K562 (cell line): ENCODE measurements at regions not wholly inside any gene's neighbourhood (a gene's known extent, or its start where the extent isn't known, plus 50 kb on each side); places are given as distances from the start of the nearest gene placed in this dataset.

ENCODE experiments used
- ATAC-seq: fragments of 200-7000 bp; cut with Tn5 transposase; 3 replicates; pipeline ENCODE4 v1.9.1; 2020; ENCODE audit warnings: moderate library complexity
- BruUV-seq: library from RNA; stranded (reverse); fragments of 400-500 nt; replicated peaks from 2 replicates; lab custom pipeline; 2021; lab: Mats Ljungman, UMichigan
- CTCF ChIA-PET: fragments of 300-600 bp; formaldehyde crosslinking; extraction: SDS; loops from one replicate; lab custom pipeline; 2021; ENCODE audit warnings: low intra/inter-chr PET ratio; lab: Yijun Ruan, JAX
- POLR2A ChIA-PET: fragments of 300-600, 350-650 bp; sonication (Branson Sonifier 250); formaldehyde crosslinking; extraction: SDS; loops from one replicate; lab custom pipeline; 2021; ENCODE audit warnings: antibody characterized with exemption, inconsistent platforms; lab: Yijun Ruan, JAX
- DNase-seq, 4 experiments: peaks; one replicate each; pipeline versions ENCODE4 v3.0.0 to v3.0.0-alpha.2; 2011 to 2018; ENCODE audit warnings: low spot score in 3 of 4, mixed read lengths in 3 of 4; ENCODE audit errors: extremely low read depth in 1 of 4
- FAIRE-seq: peaks from 2 replicates; lab custom pipeline; 2011; peaks lifted over from hg19 to GRCh38; lab: Jason Lieb, UNC
- H2AFZ ChIP-seq: 2 replicates; pipeline ENCODE4 v1.6.0; 2011; ENCODE audit warnings: low read depth, low read length, control low read depth, inconsistent platforms
- H3K27ac ChIP-seq: fragments of 200-600 bp; 3 replicates; pipeline ENCODE4 v1.8.0; 2011; ENCODE audit warnings: low read depth, mild to moderate bottlenecking, control low read depth, inconsistent platforms, low read length, moderate library complexity, mixed read lengths; ENCODE audit errors: extremely low read depth
- H3K27me3 ChIP-seq, 2 experiments: fragments of 300-600 bp in 1 of 2; 2 replicates in 1 of 2; 3 replicates in 1 of 2; pipeline versions ENCODE4 v1.6.0 to v1.8.0; 2011; ENCODE audit warnings: inconsistent platforms in 2 of 2, low read length in 2 of 2, mild to moderate bottlenecking in 1 of 2, mixed read lengths in 1 of 2, moderate library complexity in 1 of 2; ENCODE audit not compliant: control insufficient read depth in 2 of 2, insufficient read depth in 2 of 2
- H3K36me3 ChIP-seq: fragments of 300-600 bp; 3 replicates; pipeline ENCODE4 v1.8.0; 2011; ENCODE audit warnings: mild to moderate bottlenecking, low read length, inconsistent platforms; ENCODE audit not compliant: control insufficient read depth, insufficient read depth
- H3K4me1 ChIP-seq, 2 experiments: fragments of 200-600 bp in 1 of 2; replicated peaks in 1 of 2; 2 replicates in 1 of 2; 3 replicates in 1 of 2; pipeline versions ENCODE4 v1.5.1 to v1.8.0; 2011; ENCODE audit warnings: inconsistent platforms in 2 of 2, low read length in 2 of 2, mild to moderate bottlenecking in 1 of 2, mixed read lengths in 1 of 2, moderate library complexity in 1 of 2; ENCODE audit not compliant: control insufficient read depth in 2 of 2, insufficient read depth in 2 of 2
- H3K4me2 ChIP-seq: 2 replicates; pipeline ENCODE4 v1.6.1; 2011; ENCODE audit warnings: low read length, control low read depth, inconsistent platforms, mixed read lengths; ENCODE audit not compliant: insufficient read depth
- H3K4me3 ChIP-seq: fragments of 200-600 bp; sonication (generic), shearing (Covaris generic); 2 replicates; pipeline ENCODE4 v1.5.1; 2016; ENCODE audit warnings: control low read depth, inconsistent platforms
- H3K79me2 ChIP-seq: fragments of 200-600 bp; 3 replicates; pipeline ENCODE4 v1.8.0; 2011; ENCODE audit warnings: low read length, inconsistent platforms; ENCODE audit not compliant: control insufficient read depth, insufficient read depth
- H3K9ac ChIP-seq, 2 experiments: 2 replicates each; pipeline versions ENCODE4 v1.6.0 to v1.6.1; 2011; ENCODE audit warnings: low read depth in 2 of 2, low read length in 2 of 2, control low read depth in 1 of 2, inconsistent platforms in 1 of 2, mild to moderate bottlenecking in 1 of 2, mixed read lengths in 1 of 2; ENCODE audit not compliant: insufficient read depth in 1 of 2
- H3K9me1 ChIP-seq: one replicate; pipeline ENCODE4 v1.6.0; 2011; ENCODE audit warnings: inconsistent platforms, mild to moderate bottlenecking, low read length, moderate library complexity; ENCODE audit not compliant: control insufficient read depth, insufficient read depth
- H3K9me3 ChIP-seq: replicated peaks from 2 replicates; pipeline ENCODE4 v1.5.1; 2011; ENCODE audit warnings: low read depth, low read length, inconsistent platforms; ENCODE audit not compliant: control insufficient read depth, insufficient read depth
- H4K20me1 ChIP-seq: replicated peaks from 2 replicates; pipeline ENCODE4 v1.6.1; 2011; ENCODE audit warnings: low read length, inconsistent platforms, mixed read lengths; ENCODE audit not compliant: control insufficient read depth, insufficient read depth
- DMBX1 ChIP-seq: fragments of 250-450 bp; sonication (Bioruptor Pico); IDR thresholded peaks from 2 replicates; pipeline ENCODE4 v1.8.0; 2022; ENCODE audit warnings: inconsistent platforms, mild to moderate bottlenecking, moderate library complexity, borderline replicate concordance
- DPF2 ChIP-seq: fragments of 450-650 bp; IDR thresholded peaks from 2 replicates; pipeline ENCODE4 v1.6.1; 2016
- ETV1 ChIP-seq: fragments of 450-650 bp; conservative IDR thresholded peaks from 2 replicates; pipeline ENCODE4 v1.6.1; 2016; ENCODE audit warnings: missing genetic modification characterization, control low read depth, low read depth, missing compliant biosample characterization
- MITF ChIP-seq: IDR thresholded peaks from 2 replicates; pipeline ENCODE4 v1.6.1; 2014; ENCODE audit warnings: antibody characterized with exemption
- MTA3 ChIP-seq: fragments of 450-650 bp; formaldehyde crosslinking; IDR thresholded peaks from 2 replicates; pipeline ENCODE4 v1.6.1; 2017; ENCODE audit warnings: mild to moderate bottlenecking, borderline replicate concordance
- RBM22 ChIP-seq: fragments of 200-400 bp; formaldehyde crosslinking; IDR thresholded peaks from 2 replicates; pipeline ENCODE4 v1.6.1; 2018; ENCODE audit warnings: low read length, low read depth; ENCODE audit not compliant: poor library complexity, severe bottlenecking
- ZNF212 ChIP-seq: fragments of 450-650 bp; formaldehyde crosslinking; IDR thresholded peaks from 2 replicates; pipeline ENCODE4 v1.4.0; 2020; ENCODE audit warnings: mild to moderate bottlenecking
- ZNF354B ChIP-seq: fragments of 250-450 bp; sonication (Bioruptor Pico); IDR thresholded peaks from 2 replicates; pipeline ENCODE4 v1.4.0; 2020
- WGBS: fragments of 100-300 bp; shearing (Covaris generic); methylation state at CpG from one replicate; pipeline ENCODE4 v1.1.6; 2016; ENCODE audit warnings: low coverage, mixed read lengths; ENCODE audit not compliant: insufficient coverage; ENCODE audit errors: missing lambda C conversion rate; 5-methylcytosine and 5-hydroxymethylcytosine counted together
- in situ Hi-C: fragments of 300-500 bp; cut with MboI; formaldehyde crosslinking; loops from 4 replicates; pipeline ENCODE4 v1.15.0; 2018; ENCODE audit warnings: inconsistent platforms, mixed read lengths
- intact Hi-C: fragments of 100-400 bp; cut with micrococcal nuclease; formaldehyde crosslinking; loops from 2 replicates; pipeline ENCODE4 v1.14.2; 2022

- Histone ChIP-seq H2AFZ (no peak overlapping the region), H3K4me1 (0 out of 5 replicates have a peak, but pooled peaks cover 0 to 3% of the 10 kb centered on the region in 2 experiments), H3K4me2 (no peak overlapping the region), H3K9ac (no peak overlapping the region), H4K20me1 (no peaks in the 10 kb centered on the region), H3K27ac (no peak overlapping the region), H3K9me1 (no peaks in the 10 kb centered on the region), H3K27me3 (no peaks in the 10 kb centered on the region), H3K79me2 (no peaks in the 10 kb centered on the region), H3K9me3 (no peaks in the 10 kb centered on the region), H3K4me3 (no peak overlapping the region), H3K36me3 (no peaks in the 10 kb centered on the region)
- WGBS, result 0% methylated on average over 1 of the region's 1 CpG
- ATAC-seq, result no peak
- in situ Hi-C loops, result no loop called here
- DNase-seq, result no peak
- no TSS peak for BruUV-seq
- ChIA-PET CTCF (no interaction called here), POLR2A (no interaction called here)
- no peak for FAIRE-seq
- no peak for TF ChIP-seq MTA3
- no peak for TF ChIP-seq ETV1 (tag)
- no peak for TF ChIP-seq DMBX1 (CRISPR knock-in tag)
- no peak for TF ChIP-seq MITF
- no peak for TF ChIP-seq RBM22
- TF ChIP-seq DPF2, result no peak
- TF ChIP-seq ZNF212, result no peak
- no peak for TF ChIP-seq ZNF354B (CRISPR knock-in tag)
- intact Hi-C loops, result no loop called here
Observed at GRCh38 chr2:167718560-167718959, 528.8 kb downstream of the STK39 start.
